ENCODE measurements at regions not wholly inside any gene's neighbourhood (a gene's known extent, or its start where the extent isn't known, plus 50 kb on each side); places are given as distances from the start of the nearest gene placed in this dataset.
A peak's percentile ranks its signal among the peaks of the same experiment; 100 is the strongest.
"Not testable (repeated sequence)": the region's sequence is repeated elsewhere in the genome, so short reads cannot be mapped to it uniquely, and the experiment has no call there.

DNA sequence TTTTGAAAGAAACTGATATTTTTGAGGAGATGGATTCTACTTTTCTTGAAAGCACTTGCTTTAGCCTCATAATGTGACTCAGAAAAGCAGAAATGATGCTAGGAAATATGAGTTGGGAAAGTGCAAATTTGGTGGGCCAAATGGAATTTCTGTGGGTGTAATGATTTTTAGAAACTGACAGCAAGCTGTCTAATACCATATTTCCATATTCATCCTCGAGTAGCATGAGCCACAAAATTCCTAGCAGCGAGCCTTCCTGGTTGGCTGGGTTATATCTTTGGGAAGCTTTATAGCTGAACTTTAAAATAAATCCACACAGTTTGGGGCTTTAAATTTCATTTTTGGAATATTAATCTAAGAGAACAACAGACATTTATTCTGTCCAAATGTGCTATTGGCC is 190.0 kb downstream of the DSC3 start:
- intact Hi-C loops (cut with DNase I): no loop called here
- DNase-seq (no peak), ATAC-seq (no peak)
- Histone ChIP-seq H3K27ac (no peak overlapping the region), H3K27me3 (no peaks in the 10 kb centered on the region), H3K9me3 (peaks cover 0 to 9% (median 0%) of the 10 kb centered on the region in 12 donors), H3K4me3 (no peak overlapping the region), H3K4me1 (no peaks in the 10 kb centered on the region), H3K36me3 (no peaks in the 10 kb centered on the region)
- 68 to 82% (median 76%) methylated on average over 2 of the region's 2 CpGs for WGBS, 4 donors
- TF ChIP-seq CTCF (IDR thresholded peaks at IDR 0.05): no peak

DNA sequence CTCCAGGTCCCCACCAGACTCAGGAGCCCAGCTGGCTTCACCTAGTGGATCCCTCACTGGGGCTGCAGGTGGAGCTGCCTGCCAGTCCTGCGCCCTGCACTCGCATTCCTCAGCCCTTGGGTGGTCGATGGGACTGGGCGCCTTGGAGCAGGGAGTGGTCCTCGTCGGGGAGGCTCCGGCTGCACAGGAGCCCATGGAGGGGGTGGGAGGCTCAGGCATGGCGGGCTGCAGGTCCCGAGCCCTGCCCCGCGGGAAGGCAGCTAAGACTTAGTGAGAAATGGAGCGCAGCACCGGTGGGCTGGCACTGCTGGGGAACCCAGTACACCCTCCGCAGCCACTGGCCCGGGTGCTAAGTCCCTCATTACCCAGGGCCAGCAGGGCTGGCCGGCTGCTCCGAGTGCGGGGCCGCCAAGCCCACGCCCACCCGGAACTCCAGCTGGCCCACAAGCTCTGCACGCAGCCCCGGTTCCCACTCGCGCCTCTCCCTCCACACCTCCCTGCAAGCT is 203.4 kb downstream of the DSC3 start:
- DNase-seq; H3K4me3 ChIP-seq; H3K27me3 ChIP-seq; H3K9me3 ChIP-seq; H3K27ac ChIP-seq; H3K4me1 ChIP-seq; intact Hi-C loops (cut with DNase I); H3K36me3 ChIP-seq; ATAC-seq: not testable (repeated sequence)
- WGBS, 4 donors: 95 to 96% (median 96%) methylated on average over 14 to 25 of the region's 25 CpGs

DNA sequence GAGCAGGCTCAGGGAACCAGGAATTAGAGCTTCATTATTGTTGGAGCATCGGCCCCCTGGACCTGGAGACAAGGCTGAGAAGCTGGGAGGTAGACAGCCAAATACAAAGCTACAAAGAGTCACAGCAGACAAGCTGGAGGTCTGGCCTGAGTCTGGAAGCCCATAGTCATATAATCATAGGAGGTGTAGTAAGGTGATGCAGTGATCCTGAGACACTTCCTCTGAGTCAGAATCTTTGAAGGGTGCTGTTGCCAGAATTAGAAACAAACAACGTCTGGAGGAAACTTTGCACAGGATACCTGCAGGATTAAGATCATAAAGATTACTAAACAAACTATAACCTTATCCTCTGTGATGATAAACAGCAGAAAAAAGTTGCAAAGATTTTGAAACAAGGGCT is 213.8 kb downstream of the DSC3 start:
- DNase-seq: no peak
- Histone ChIP-seq H3K27ac (no peak overlapping the region), H3K4me3 (no peak overlapping the region), H3K27me3 (no peaks in the 10 kb centered on the region), H3K36me3 (no peaks in the 10 kb centered on the region), H3K4me1 (no peaks in the 10 kb centered on the region), H3K9me3 (peaks cover 0 to 3% (median 0%) of the 10 kb centered on the region in 12 donors)
- 61 to 69% (median 62%) methylated on average over 2 of the region's 2 CpGs for WGBS, 4 donors
- TF ChIP-seq POLR2A (IDR thresholded peaks at IDR 0.05) (no peak), CTCF (IDR thresholded peaks at IDR 0.05) (no peak)
- no peak for ATAC-seq
- intact Hi-C loops (cut with DNase I): no loop called here

- Histone ChIP-seq H3K36me3 (no peaks in the 10 kb centered on the region), H3K4me1 (peaks cover 0 to 5% (median 0%) of the 10 kb centered on the region in 12 donors), H3K27me3 (no peaks in the 10 kb centered on the region), H3K4me3 (no peak overlapping the region), H3K9me3 (no peaks in the 10 kb centered on the region), H3K27ac (no peak overlapping the region)
- DNase-seq: no peak
- WGBS, 4 donors: 84 to 94% (median 90%) methylated on average over 7 of the region's 7 CpGs
- TF ChIP-seq POLR2A (IDR thresholded peaks at IDR 0.05) (no peak), CTCF (IDR thresholded peaks at IDR 0.05) (no peak)
- intact Hi-C loops (cut with DNase I): no loop called here
- ATAC-seq: no peak
Measured at GRCh38 chr18:30819619-30820018, 222.9 kb downstream of the DSC3 start.

- intact Hi-C loops (cut with DNase I): no loop called here
- ATAC-seq: peak in 2 of 4 donors; percentile 47 to 52
- DNase-seq: no peak
- TF ChIP-seq CTCF (IDR thresholded peaks at IDR 0.05) (no peak), POLR2A (IDR thresholded peaks at IDR 0.05) (no peak)
- Histone ChIP-seq H3K27me3 (no peaks in the 10 kb centered on the region), H3K9me3 (no peaks in the 10 kb centered on the region), H3K4me3 (no peak overlapping the region), H3K36me3 (no peaks in the 10 kb centered on the region), H3K4me1 (peaks cover 0 to 13% (median 0%) of the 10 kb centered on the region in 12 donors), H3K27ac (no peak overlapping the region)
- WGBS, 4 donors: 5 to 12% (median 7%) methylated on average over 1 of the region's 1 CpG
Measured at GRCh38 chr18:30814446-30814845, 228.1 kb downstream of the DSC3 start.

All from heart left ventricle (tissue), 16 donors.